ENCODE measurements at regions not wholly inside any gene's neighbourhood (a gene's known extent, or its start where the extent isn't known, plus 50 kb on each side); places are given as distances from the start of the nearest gene placed in this dataset.

DNA sequence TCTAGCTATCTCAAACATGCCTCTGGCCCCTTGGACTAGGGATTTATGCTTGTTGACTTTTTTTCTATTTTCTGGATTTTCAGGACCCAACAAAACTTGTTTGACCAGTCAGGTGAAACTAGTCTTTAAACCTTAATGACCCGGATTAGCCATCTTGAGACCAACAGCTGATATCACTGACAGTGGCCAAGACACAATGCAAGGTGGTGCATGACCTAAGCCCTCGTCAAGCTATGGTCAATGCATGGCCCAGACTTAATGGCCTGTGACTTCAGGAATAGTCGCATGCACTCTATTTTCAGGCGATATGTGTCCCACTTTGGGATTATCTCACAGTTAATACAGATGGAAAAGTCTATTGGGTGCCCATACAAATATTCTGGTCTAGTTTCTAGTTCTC, 190.4 kb downstream of the ZBTB18 start:
- no peak for TF ChIP-seq ZFX (IDR thresholded peaks at IDR 0.05)
- TF ChIP-seq, protein P1, sequence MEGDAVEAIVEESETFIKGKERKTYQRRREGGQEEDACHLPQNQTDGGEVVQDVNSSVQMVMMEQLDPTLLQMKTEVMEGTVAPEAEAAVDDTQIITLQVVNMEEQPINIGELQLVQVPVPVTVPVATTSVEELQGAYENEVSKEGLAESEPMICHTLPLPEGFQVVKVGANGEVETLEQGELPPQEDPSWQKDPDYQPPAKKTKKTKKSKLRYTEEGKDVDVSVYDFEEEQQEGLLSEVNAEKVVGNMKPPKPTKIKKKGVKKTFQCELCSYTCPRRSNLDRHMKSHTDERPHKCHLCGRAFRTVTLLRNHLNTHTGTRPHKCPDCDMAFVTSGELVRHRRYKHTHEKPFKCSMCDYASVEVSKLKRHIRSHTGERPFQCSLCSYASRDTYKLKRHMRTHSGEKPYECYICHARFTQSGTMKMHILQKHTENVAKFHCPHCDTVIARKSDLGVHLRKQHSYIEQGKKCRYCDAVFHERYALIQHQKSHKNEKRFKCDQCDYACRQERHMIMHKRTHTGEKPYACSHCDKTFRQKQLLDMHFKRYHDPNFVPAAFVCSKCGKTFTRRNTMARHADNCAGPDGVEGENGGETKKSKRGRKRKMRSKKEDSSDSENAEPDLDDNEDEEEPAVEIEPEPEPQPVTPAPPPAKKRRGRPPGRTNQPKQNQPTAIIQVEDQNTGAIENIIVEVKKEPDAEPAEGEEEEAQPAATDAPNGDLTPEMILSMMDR (conservative IDR thresholded peaks at IDR 0.05): no peak
- no peak overlapping the region for H3K27ac ChIP-seq

DNA sequence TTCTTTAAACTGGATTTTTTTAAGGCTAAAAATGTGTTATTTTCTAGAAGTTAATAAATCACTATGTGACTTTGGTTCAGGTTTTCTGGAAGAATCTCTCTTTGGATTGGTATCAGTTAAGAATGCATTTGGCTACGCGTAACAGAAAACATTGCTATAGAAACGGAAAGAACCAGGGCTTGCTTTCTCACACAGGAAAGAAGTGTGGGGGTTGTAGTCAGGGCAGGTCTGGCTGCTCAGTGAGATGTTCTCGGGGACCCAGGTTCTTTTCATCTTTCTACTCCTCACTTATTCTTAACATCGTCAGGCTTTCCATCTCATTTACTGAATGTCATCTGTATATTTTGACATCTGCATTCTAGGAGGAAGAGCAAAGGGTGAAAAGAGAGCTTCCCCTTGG, 191.4 kb downstream of the ZBTB18 start:
- TF ChIP-seq, protein P1 (conservative IDR thresholded peaks at IDR 0.05): no peak
- TF ChIP-seq ZFX (IDR thresholded peaks at IDR 0.05): no peak
- H3K27ac ChIP-seq: no peak overlapping the region

DNA sequence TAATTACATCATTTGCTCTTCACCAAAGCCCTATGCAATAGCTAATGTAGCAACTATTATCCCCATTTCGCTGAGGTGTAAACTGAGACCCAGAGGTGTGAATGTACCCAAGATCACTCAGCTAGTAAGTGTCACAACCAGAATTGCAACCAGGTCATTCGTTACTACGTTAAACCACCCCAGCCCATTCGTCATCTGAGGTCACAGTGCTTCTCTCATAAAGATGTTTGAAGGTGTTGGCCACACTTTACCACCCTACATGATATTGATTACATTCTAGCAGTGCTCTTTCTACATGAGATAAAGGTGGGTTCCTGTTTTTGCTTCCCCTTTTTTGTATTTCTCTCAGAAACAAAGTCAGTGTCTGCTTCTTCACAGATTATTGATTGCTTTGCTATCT, 195.3 kb downstream of the ZBTB18 start:
- no peak overlapping the region for H3K27ac ChIP-seq
- TF ChIP-seq, protein P1 (conservative IDR thresholded peaks at IDR 0.05): no peak
- no peak for TF ChIP-seq ZFX (IDR thresholded peaks at IDR 0.05)

DNA sequence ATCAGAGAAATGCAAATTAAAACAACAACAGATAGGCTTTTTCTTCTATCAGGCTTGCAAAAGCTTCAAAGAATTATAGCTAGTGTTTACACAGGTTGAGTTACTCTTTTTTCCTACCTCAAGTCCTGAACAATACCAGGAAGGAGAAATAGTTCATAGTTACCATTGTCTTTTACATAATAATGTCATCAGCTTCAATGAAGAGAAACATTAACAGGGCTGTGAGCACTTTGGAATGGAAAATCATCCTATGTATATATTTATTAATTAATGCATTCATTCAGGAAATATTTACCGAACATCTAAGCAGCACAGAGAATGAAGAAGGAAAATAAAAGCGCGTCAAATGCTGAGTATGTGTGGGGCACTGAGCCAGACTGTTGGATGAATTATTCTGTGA, 197.3 kb downstream of the ZBTB18 start:
- TF ChIP-seq ZFX (IDR thresholded peaks at IDR 0.05): no peak
- TF ChIP-seq, protein P1 (conservative IDR thresholded peaks at IDR 0.05): no peak
- no peak overlapping the region for H3K27ac ChIP-seq

DNA sequence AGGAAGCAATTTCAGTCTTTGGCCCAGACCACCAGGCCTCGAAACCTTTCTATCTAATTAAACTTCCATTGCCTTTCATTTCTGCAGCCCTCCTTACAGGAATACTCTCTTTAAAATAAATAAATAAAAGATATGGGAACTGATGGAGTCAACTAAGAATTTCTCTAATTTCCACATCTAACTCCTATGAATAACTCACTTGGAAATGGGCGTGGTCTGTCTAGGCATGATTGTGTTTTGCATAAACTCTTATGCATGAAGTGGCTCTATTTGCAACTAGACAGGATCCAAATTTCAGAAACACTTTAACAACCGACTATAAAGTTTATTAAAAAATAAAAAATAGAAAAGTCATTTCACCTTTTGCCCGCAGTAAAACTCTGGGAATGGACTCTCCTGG, 199.5 kb downstream of the ADSS2 start:
- no peak for TF ChIP-seq ZFX (IDR thresholded peaks at IDR 0.05)
- TF ChIP-seq, protein P1 (conservative IDR thresholded peaks at IDR 0.05): no peak
- no peak overlapping the region for H3K27ac ChIP-seq

DNA sequence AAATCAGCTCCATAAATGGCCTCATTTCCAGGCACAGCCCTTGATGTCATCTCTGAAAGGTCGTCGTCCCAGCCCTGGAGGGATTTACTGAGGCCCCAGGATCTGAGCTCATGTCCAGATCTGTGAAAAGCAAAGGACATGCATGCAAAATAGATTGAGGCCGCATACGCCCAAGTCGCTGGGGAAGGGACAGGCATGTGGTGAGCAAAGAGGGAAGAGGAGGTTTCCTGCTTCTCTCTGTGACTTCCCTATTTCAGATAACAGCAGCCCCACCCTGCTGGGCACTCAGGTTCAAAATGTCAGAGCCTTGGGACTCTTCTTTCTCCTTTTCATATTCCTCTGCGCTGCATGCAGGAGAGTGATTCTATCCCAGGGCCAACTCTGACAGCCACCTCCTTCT, 197.2 kb downstream of the ADSS2 start:
- TF ChIP-seq, protein P1 (conservative IDR thresholded peaks at IDR 0.05): no peak; the same call in 1 of the 2 replicates
- TF ChIP-seq ZFX (IDR thresholded peaks at IDR 0.05): no peak
- peak overlapping the region; percentile 85 for H3K27ac ChIP-seq

DNA sequence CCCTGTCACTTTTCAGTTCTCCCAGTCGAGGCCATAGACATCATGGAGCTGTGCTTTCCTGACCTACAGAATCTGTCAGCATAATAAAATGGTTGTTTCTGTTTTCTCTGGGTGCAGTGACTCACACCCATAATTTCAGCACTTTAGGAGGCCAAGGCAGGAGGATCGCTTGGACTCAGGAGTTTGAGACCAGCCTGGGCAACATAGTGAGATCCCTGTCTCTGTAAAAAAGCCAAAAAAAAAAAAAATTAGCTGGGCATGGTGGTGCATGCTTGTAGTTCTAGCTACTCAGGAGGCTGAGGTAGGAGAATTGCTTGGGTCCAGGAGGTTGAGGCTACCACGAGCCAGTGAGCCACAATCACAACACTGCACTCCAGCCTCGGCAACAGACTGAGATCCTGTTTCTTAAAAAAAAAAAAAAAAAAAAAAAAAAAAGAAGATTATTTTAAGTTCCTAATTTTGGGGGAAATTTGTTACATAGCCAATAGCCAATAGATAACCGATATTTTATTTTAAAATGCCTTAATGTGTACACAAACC, 196.2 kb downstream of the ADSS2 start:
- peak overlapping the region; percentile 85 for H3K27ac ChIP-seq
- no peak for TF ChIP-seq ZFX (IDR thresholded peaks at IDR 0.05)
- TF ChIP-seq, protein P1 (conservative IDR thresholded peaks at IDR 0.05): no peak

Measured in C4-2B (cell line).